HFFc6 (cell line): ENCODE measurements at regions not wholly inside any gene's neighbourhood (a gene's known extent, or its start where the extent isn't known, plus 50 kb on each side); places are given as distances from the start of the nearest gene placed in this dataset.
"Not testable (repeated sequence)": the region's sequence is repeated elsewhere in the genome, so short reads cannot be mapped to it uniquely, and the experiment has no call there.

Experiments
- DNase-seq: peaks from one replicate; pipeline ENCODE4 v3.0.0-alpha.2; 2018
- H3K27ac Mint-ChIP-seq: 2 replicates; pipeline ENCODE4 v1.8.0; 2020; ENCODE audit warnings: mild to moderate bottlenecking, mixed read lengths
- H3K27me3 Mint-ChIP-seq: 2 replicates; pipeline ENCODE4 v1.8.0; 2021; ENCODE audit warnings: mild to moderate bottlenecking, moderate library complexity, mixed read lengths; ENCODE audit not compliant: insufficient read depth
- H3K36me3 Mint-ChIP-seq: 2 replicates; pipeline ENCODE4 v1.8.0; 2021; ENCODE audit warnings: low read depth, mixed read lengths
- H3K4me1 Mint-ChIP-seq: 2 replicates; pipeline ENCODE4 v1.8.0; 2020; ENCODE audit warnings: low read depth, mixed read lengths
- H3K4me3 Mint-ChIP-seq: 2 replicates; pipeline ENCODE4 v1.8.0; 2020; ENCODE audit warnings: mild to moderate bottlenecking, moderate library complexity, mixed read lengths
- H3K9me3 Mint-ChIP-seq: 2 replicates; pipeline ENCODE4 v1.8.0; 2020; ENCODE audit warnings: mild to moderate bottlenecking, mixed read lengths
- TF ChIP-seq, protein P1 (sequence below): fragments of 200-600 bp; sonication (generic); IDR thresholded peaks from 2 replicates; pipeline ENCODE4 v1.5.0; 2021; ENCODE audit warnings: antibody characterized with exemption, mild to moderate bottlenecking

DNA sequence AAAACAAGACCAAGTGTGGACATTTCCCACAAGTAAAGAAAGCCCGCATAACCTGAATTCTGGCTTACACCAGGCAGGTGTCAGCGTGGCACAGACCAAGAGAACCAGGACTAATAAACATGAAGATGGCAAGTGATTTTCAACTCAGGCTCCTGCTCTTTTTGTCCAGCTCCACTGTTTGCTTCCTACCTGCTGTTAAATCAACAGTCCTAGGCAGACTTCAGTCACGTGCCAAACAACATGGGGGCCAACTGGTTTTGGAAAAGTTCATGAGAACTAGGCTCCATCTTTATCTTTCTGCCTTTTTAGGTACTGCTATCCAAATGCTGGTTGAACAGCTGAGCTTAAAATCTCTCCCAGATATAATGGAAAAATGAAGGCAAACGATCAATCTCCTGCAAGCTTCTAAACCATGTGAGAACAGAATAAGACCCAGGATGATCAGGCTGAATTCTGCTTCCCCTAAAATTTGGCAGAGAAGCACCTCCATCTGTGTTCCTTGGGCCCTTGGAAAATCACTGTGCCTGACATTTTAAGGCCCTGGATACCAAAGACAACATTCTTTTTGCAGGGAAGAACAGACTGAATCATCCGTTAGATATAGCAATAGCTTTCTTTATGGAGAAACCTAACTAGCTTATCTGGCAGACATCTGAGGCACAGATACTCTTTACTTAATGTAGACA is 215.6 kb upstream of the USP15 start:
- Mint-ChIP-seq H3K27ac (no peak overlapping the region), H3K36me3 (peaks cover 10% of the 10 kb centered on the region; the same call in 1 of the 2 replicates), H3K9me3 (peaks cover 21% of the 10 kb centered on the region), H3K27me3 (no peaks in the 10 kb centered on the region), H3K4me3 (no peak overlapping the region), H3K4me1 (no peaks in the 10 kb centered on the region)
- DNase-seq: no peak
- TF ChIP-seq, protein P1, sequence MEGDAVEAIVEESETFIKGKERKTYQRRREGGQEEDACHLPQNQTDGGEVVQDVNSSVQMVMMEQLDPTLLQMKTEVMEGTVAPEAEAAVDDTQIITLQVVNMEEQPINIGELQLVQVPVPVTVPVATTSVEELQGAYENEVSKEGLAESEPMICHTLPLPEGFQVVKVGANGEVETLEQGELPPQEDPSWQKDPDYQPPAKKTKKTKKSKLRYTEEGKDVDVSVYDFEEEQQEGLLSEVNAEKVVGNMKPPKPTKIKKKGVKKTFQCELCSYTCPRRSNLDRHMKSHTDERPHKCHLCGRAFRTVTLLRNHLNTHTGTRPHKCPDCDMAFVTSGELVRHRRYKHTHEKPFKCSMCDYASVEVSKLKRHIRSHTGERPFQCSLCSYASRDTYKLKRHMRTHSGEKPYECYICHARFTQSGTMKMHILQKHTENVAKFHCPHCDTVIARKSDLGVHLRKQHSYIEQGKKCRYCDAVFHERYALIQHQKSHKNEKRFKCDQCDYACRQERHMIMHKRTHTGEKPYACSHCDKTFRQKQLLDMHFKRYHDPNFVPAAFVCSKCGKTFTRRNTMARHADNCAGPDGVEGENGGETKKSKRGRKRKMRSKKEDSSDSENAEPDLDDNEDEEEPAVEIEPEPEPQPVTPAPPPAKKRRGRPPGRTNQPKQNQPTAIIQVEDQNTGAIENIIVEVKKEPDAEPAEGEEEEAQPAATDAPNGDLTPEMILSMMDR: no peak

DNA sequence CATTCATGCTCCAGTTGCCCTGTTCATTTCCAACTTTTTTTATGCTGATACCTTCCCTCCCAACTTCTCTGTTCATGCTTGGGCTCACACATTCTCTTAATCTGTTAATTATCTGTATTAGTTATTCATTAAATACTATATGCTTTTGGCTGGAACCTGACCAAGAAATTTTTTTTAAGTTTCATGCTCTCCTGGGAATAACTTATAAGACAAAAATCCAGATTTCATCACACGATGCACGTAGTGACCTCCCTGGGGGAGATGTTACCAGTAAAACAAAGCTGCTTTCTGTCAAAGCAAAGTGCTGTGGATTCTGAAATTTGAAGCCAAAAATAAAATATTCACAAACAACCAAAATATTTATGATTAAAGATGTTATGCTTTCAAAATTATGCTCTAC is 215.0 kb upstream of the USP15 start:
- peaks cover 8% of the 10 kb centered on the region; the same call in 1 of the 2 replicates for H3K36me3 Mint-ChIP-seq

DNA sequence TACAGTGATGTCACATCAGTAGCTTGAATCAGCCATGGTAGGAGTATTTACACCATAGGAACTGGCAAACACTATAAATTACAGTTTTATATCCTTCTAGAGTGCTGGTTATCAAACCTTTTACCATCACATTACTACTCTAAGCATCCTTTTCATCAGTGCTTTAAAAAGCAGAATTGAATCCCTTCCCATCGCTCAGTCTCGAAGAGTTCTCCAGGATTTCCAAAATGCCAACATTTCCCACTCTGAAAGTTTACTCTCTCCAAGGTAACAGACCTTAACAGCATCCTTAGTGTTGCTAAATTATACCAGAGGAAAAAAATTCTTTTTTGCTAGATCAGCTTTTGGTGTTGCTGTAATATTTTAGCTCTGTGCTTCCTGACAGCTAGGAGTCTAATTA is 209.4 kb upstream of the USP15 start:
- Mint-ChIP-seq H3K9me3 (peaks cover 19% of the 10 kb centered on the region), H3K36me3 (peaks cover under 1% of the 10 kb centered on the region; the same call in 1 of the 2 replicates), H3K4me1 (no peaks in the 10 kb centered on the region), H3K4me3 (no peak overlapping the region), H3K27ac (no peak overlapping the region), H3K27me3 (no peaks in the 10 kb centered on the region)
- DNase-seq: no peak
- TF ChIP-seq, protein P1: no peak

More for the DNA sequence above, 215.0 kb upstream of the USP15 start:
- no peak for DNase-seq
- TF ChIP-seq, protein P1: no peak
- no peaks in the 10 kb centered on the region for H3K4me1 Mint-ChIP-seq
- H3K27ac Mint-ChIP-seq: no peak overlapping the region
- H3K9me3 Mint-ChIP-seq: peaks cover 18% of the 10 kb centered on the region
- H3K4me3 Mint-ChIP-seq: no peak overlapping the region
- H3K27me3 Mint-ChIP-seq: no peaks in the 10 kb centered on the region

DNA sequence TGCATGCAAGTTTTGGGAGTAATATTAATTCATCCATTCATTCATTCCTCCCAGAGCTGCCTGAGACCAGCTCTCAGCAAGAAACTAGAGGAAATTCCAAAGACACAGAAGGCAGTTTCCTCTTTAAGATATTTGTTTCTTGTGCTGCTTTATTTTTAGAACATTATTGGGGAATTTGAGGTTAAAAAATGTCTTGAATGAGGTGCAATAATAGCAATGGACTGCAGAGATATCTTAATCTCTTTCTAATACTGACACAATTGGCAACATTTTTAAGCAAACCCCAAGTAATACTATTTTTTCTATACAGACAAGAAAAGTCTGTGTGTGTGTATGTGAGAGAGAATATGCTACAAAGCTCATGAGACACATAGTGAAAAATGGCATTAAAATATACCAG is 190.2 kb upstream of the USP15 start:
- Mint-ChIP-seq H3K27me3 (no peaks in the 10 kb centered on the region; the same call in 1 of the 2 replicates), H3K4me3 (no peak overlapping the region), H3K27ac (no peak overlapping the region), H3K36me3 (no peaks in the 10 kb centered on the region), H3K9me3 (peaks cover 13% of the 10 kb centered on the region), H3K4me1 (no peaks in the 10 kb centered on the region)
- no peak for DNase-seq
- TF ChIP-seq, protein P1: no peak

DNA sequence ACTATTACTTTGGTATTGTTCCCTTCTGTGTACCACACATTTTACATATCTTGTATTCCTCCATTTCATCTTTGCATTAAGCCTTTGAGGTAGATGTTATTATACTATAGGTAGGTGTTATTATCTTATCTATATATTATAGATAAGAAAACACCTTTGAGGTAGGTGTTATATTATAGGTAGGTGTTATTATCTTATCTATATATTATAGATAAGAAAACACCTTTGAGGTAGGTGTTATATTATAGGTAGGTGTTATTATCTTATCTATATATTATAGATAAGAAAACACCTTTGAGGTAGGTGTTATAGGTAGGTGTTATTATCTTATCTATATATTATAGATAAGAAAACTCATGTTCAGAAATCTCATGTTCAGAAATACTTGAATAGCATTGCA is 187.0 kb upstream of the USP15 start:
- H3K36me3 Mint-ChIP-seq, H3K27me3 Mint-ChIP-seq, DNase-seq, H3K4me3 Mint-ChIP-seq, H3K4me1 Mint-ChIP-seq, H3K27ac Mint-ChIP-seq: not testable (repeated sequence)
- H3K9me3 Mint-ChIP-seq: peaks cover 13% of the 10 kb centered on the region

DNA sequence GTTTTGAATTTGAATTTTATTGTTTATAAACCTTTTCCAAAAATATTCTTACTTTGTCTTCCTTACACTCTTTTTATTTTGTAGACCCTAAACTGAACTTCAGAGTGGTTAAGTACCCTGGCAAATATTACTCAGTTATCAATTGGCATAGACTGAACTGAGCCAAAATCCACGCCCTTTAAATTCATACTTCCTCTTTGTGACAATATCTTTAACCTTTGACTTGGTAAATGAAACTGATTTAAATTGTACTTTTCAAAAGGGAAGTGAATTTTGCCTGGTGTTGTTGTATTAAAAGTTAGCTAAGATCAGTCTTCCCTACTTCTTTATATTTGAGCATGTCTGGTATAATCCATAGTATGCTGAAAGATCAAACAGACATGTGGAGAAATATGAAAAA is 184.3 kb upstream of the USP15 start:
- TF ChIP-seq, protein P1: no peak
- Mint-ChIP-seq H3K27me3 (no peaks in the 10 kb centered on the region; the same call in 1 of the 2 replicates), H3K4me3 (no peak overlapping the region), H3K4me1 (no peaks in the 10 kb centered on the region), H3K36me3 (no peaks in the 10 kb centered on the region), H3K9me3 (peaks cover 22% of the 10 kb centered on the region), H3K27ac (no peak overlapping the region)
- DNase-seq: no peak
